Thoracic aorta (tissue), 2 donors: ENCODE measurements at regions not wholly inside any gene's neighbourhood (a gene's known extent, or its start where the extent isn't known, plus 50 kb on each side); places are given as distances from the start of the nearest gene placed in this dataset.

Experiments
- ATAC-seq: fragments of 150-250 bp; one replicate; pipeline ENCODE4 v1.8.0; 2017; ENCODE audit warnings: low read depth; ENCODE audit not compliant: insufficient number of reproducible peaks, low FRiP score
- DNase-seq: peaks from one replicate; pipeline ENCODE4 v3.0.0-alpha.2; 2020; ENCODE audit warnings: low spot score
- H3K27ac ChIP-seq, 2 donors: fragments of 200-600 bp; sonication (generic); 1 replicate in 1 of 2; 2 replicates in 1 of 2; pipeline ENCODE4 v1.5.1; 2016; ENCODE audit warnings: mild to moderate bottlenecking in 2 of 2, moderate library complexity in 2 of 2
- H3K27me3 ChIP-seq: fragments of 200-600 bp; sonication (generic); replicated peaks from 2 replicates; pipeline ENCODE4 v1.6.0; 2016; ENCODE audit warnings: mild to moderate bottlenecking; ENCODE audit not compliant: insufficient read depth
- H3K36me3 ChIP-seq: fragments of 200-600 bp; sonication (generic); one replicate; pipeline ENCODE4 v1.5.1; 2016
- H3K4me1 ChIP-seq, 2 donors: fragments of 200-600 bp; sonication (generic); 1 replicate in 1 of 2; 2 replicates in 1 of 2; pipeline versions ENCODE4 v1.5.1 to v1.6.0; 2016; ENCODE audit warnings: low read depth in 2 of 2, mild to moderate bottlenecking in 1 of 2; ENCODE audit not compliant: control insufficient read depth in 1 of 2
- H3K4me3 ChIP-seq: fragments of 200-600 bp; sonication (generic); 2 replicates; pipeline ENCODE4 v1.5.1; 2016; ENCODE audit warnings: mild to moderate bottlenecking
- H3K9me3 ChIP-seq: fragments of 200-600 bp; sonication (generic); 2 replicates; pipeline ENCODE4 v1.5.1; 2016
- TF ChIP-seq, protein P1 (sequence below): fragments of 200-600 bp; sonication (generic); IDR thresholded peaks from one replicate; pipeline ENCODE4 v1.5.1; 2019; ENCODE audit warnings: antibody characterized with exemption

- H3K4me3 ChIP-seq = no peak overlapping the region
- no peaks in the 10 kb centered on the region for H3K36me3 ChIP-seq
- peaks cover 2% of the 10 kb centered on the region for H3K9me3 ChIP-seq
- H3K27ac ChIP-seq = no peak overlapping the region
- no peak for ATAC-seq
- no peaks in the 10 kb centered on the region for H3K27me3 ChIP-seq
- TF ChIP-seq, protein P1, sequence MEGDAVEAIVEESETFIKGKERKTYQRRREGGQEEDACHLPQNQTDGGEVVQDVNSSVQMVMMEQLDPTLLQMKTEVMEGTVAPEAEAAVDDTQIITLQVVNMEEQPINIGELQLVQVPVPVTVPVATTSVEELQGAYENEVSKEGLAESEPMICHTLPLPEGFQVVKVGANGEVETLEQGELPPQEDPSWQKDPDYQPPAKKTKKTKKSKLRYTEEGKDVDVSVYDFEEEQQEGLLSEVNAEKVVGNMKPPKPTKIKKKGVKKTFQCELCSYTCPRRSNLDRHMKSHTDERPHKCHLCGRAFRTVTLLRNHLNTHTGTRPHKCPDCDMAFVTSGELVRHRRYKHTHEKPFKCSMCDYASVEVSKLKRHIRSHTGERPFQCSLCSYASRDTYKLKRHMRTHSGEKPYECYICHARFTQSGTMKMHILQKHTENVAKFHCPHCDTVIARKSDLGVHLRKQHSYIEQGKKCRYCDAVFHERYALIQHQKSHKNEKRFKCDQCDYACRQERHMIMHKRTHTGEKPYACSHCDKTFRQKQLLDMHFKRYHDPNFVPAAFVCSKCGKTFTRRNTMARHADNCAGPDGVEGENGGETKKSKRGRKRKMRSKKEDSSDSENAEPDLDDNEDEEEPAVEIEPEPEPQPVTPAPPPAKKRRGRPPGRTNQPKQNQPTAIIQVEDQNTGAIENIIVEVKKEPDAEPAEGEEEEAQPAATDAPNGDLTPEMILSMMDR = no peak
- H3K4me1 ChIP-seq = peaks cover 0 to 12% of the 10 kb centered on the region in 2 donors
- no peak for DNase-seq
Observed at GRCh38 chr16:65775829-65776228, 590.7 kb upstream of the CDH5 start.

- Histone ChIP-seq H3K36me3 (no peaks in the 10 kb centered on the region), H3K4me3 (no peak overlapping the region), H3K4me1 (peaks cover 0 to 7% of the 10 kb centered on the region in 2 donors), H3K27ac (no peak overlapping the region), H3K27me3 (no peaks in the 10 kb centered on the region), H3K9me3 (peaks cover 5% of the 10 kb centered on the region)
- TF ChIP-seq, protein P1 = no peak
- no peak for ATAC-seq
- DNase-seq = no peak
Observed at GRCh38 chr16:65774350-65774749, 592.1 kb upstream of the CDH5 start.

DNA sequence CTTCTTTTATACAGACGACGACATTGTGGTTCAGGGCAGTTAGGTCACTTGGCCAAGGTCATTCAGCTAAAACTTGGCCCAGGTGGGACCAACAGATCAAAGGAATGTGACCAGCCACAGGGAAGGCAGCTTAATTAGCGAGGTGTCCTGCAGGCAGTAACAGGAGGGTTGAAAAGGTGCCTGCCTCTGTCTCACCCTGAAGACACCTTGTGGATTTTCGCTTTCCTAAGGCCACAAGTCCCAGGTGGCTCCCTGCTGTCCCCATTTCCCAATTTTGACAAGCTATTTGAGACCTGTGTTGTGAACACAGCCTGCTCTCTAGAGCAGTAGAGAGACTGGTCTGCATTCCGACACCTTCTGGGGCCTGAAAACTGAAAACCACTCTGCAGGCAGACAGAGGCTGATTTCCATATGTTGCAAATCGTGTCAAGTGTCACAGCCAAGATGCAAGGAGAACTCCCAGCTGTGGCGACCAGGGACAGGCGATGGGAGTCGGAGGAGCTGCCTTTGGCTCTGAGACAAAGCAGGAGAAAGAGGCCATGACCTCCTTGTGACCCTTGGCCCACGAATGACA lies 593.1 kb upstream of the CDH5 start:
- Histone ChIP-seq H3K27me3 (no peaks in the 10 kb centered on the region), H3K4me3 (no peak overlapping the region), H3K4me1 (no peaks in the 10 kb centered on the region), H3K27ac (no peak overlapping the region), H3K36me3 (no peaks in the 10 kb centered on the region), H3K9me3 (peaks cover 5% of the 10 kb centered on the region)
- TF ChIP-seq, protein P1 = no peak
- DNase-seq (no peak), ATAC-seq (no peak)

GRCh38 chr16:65772134-65772732 lies 594.3 kb upstream of the CDH5 start:
- ATAC-seq (no peak), DNase-seq (no peak)
- H3K4me1 ChIP-seq = no peaks in the 10 kb centered on the region
- peaks cover 5% of the 10 kb centered on the region for H3K9me3 ChIP-seq
- no peaks in the 10 kb centered on the region for H3K36me3 ChIP-seq
- H3K27me3 ChIP-seq = no peaks in the 10 kb centered on the region
- TF ChIP-seq, protein P1 = no peak
- H3K27ac ChIP-seq = no peak overlapping the region
- no peak overlapping the region for H3K4me3 ChIP-seq

DNA sequence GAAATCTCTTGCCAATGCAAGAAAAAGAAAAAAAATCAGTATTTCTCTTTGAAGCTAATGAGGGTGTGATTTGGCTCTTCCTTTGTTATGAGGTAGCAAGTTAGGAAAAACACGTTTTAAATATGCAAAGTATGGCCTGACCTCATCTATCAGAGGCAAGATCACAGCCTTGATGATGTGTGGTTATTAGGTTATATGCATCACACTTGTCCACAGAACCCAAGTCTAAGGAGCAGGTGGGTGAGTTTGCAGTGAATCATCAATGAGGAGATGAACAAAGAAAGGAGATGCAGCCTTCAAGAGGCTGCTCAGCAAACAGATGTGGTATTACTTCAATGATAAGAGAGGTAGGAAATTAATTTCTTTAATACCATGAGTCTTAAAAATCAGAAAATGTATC lies 594.8 kb upstream of the CDH5 start:
- ATAC-seq (no peak), DNase-seq (no peak)
- Histone ChIP-seq H3K4me3 (no peak overlapping the region), H3K27ac (no peak overlapping the region), H3K4me1 (no peaks in the 10 kb centered on the region), H3K27me3 (no peaks in the 10 kb centered on the region), H3K36me3 (no peaks in the 10 kb centered on the region), H3K9me3 (peaks cover 5% of the 10 kb centered on the region)
- TF ChIP-seq, protein P1 = no peak
